ENCODE measurements at regions not wholly inside any gene's neighbourhood (a gene's known extent, or its start where the extent isn't known, plus 50 kb on each side); places are given as distances from the start of the nearest gene placed in this dataset.

GRCh38 chr4:24091639-24092233 lies 201.9 kb upstream of the PPARGC1A start (continued):
- TF ChIP-seq CSRNP3 (CRISPR knock-in tag; IDR thresholded peaks at IDR 0.05) (no peak), TOX (CRISPR knock-in tag; IDR thresholded peaks at IDR 0.05; ENCODE audit: borderline replicate concordance) (no peak), ZFP30 (CRISPR knock-in tag; IDR thresholded peaks at IDR 0.05) (no peak), POU6F1 (CRISPR knock-in tag; IDR thresholded peaks at IDR 0.05; ENCODE audit: borderline replicate concordance, low read depth) (no peak), GLIS3 (CRISPR knock-in tag; IDR thresholded peaks at IDR 0.05) (no peak)

- no peak for ATAC-seq
- TF ChIP-seq ZNF565 (CRISPR knock-in tag; conservative IDR thresholded peaks at IDR 0.05; ENCODE audit: low read depth) = no peak
- no peak for TF ChIP-seq CREB5 (CRISPR knock-in tag; IDR thresholded peaks at IDR 0.05; ENCODE audit: low read depth)
- TF ChIP-seq ZNF8 (CRISPR knock-in tag; IDR thresholded peaks at IDR 0.05) = no peak
- TF ChIP-seq GLIS3 (CRISPR knock-in tag; IDR thresholded peaks at IDR 0.05) = no peak
- no peak for TF ChIP-seq ARNTL (CRISPR knock-in tag; IDR thresholded peaks at IDR 0.05; ENCODE audit: borderline replicate concordance, low read depth)
- no peak for TF ChIP-seq CSDC2 (CRISPR knock-in tag; IDR thresholded peaks at IDR 0.05)
- TF ChIP-seq TSHZ2 (CRISPR knock-in tag; IDR thresholded peaks at IDR 0.05) = no peak
- TF ChIP-seq ZNF70 (CRISPR knock-in tag; IDR thresholded peaks at IDR 0.05) = no peak
- TF ChIP-seq ZFP3 (CRISPR knock-in tag; IDR thresholded peaks at IDR 0.05) = no peak
- no peak for TF ChIP-seq OSR1 (CRISPR knock-in tag; IDR thresholded peaks at IDR 0.05)
- TF ChIP-seq PATZ1 (CRISPR knock-in tag; IDR thresholded peaks at IDR 0.05; ENCODE audit: borderline replicate concordance) = no peak
- TF ChIP-seq POU6F1 (CRISPR knock-in tag; IDR thresholded peaks at IDR 0.05; ENCODE audit: borderline replicate concordance, low read depth) = no peak
- no peak for TF ChIP-seq TCF4 (CRISPR knock-in tag; IDR thresholded peaks at IDR 0.05; ENCODE audit: borderline replicate concordance)
- no peak for TF ChIP-seq ZFP30 (CRISPR knock-in tag; IDR thresholded peaks at IDR 0.05)
- no peak for TF ChIP-seq RARB (CRISPR knock-in tag; IDR thresholded peaks at IDR 0.05)
- TF ChIP-seq ZC3H10 (CRISPR knock-in tag; IDR thresholded peaks at IDR 0.05) = no peak
- TF ChIP-seq SNAI2 (CRISPR knock-in tag; IDR thresholded peaks at IDR 0.05) = no peak
- no peak for TF ChIP-seq BACH2 (CRISPR knock-in tag; IDR thresholded peaks at IDR 0.05; ENCODE audit: borderline replicate concordance)
- no peak for TF ChIP-seq TOX (CRISPR knock-in tag; IDR thresholded peaks at IDR 0.05; ENCODE audit: borderline replicate concordance)
- no peak for TF ChIP-seq ESRRG (CRISPR knock-in tag; IDR thresholded peaks at IDR 0.05)
Measured at GRCh38 chr4:24089851-24090534, 200.1 kb upstream of the PPARGC1A start.
